ENCODE measurements at regions not wholly inside any gene's neighbourhood (a gene's known extent, or its start where the extent isn't known, plus 50 kb on each side); places are given as distances from the start of the nearest gene placed in this dataset.

GRCh38 chr12:131457331-131458047, 253.4 kb upstream of the SFSWAP start:
- no peaks in the 10 kb centered on the region for H3K36me3 ChIP-seq
- no peaks in the 10 kb centered on the region for H3K4me1 ChIP-seq
- peaks cover 0 to 55% (median 5%) of the 10 kb centered on the region in 9 donors for H3K27me3 ChIP-seq
- intact Hi-C loops (cut with DNase I): loop anchor here in 7 of 10 donors (5.0 to 10.0 kb wide), 3 partner anchors 353 to 543 kb away; no protein-coding TSS in a partner anchor
- no peak overlapping the region for H3K4me3 ChIP-seq
- WGBS, 4 donors: 86 to 92% (median 88%) methylated on average over 14 to 19 of the region's 19 CpGs
- no peak overlapping the region for H3K27ac ChIP-seq
- no peak for ATAC-seq
- no peak for DNase-seq
- no peak for TF ChIP-seq POLR2A (IDR thresholded peaks at IDR 0.05)
- TF ChIP-seq CTCF (IDR thresholded peaks at IDR 0.05): no peak
- H3K9me3 ChIP-seq: no peaks in the 10 kb centered on the region

GRCh38 chr12:131458048-131458374, 252.9 kb upstream of the SFSWAP start:
- no peaks in the 10 kb centered on the region for H3K9me3 ChIP-seq
- peaks cover 0 to 55% (median 5%) of the 10 kb centered on the region in 9 donors for H3K27me3 ChIP-seq
- no peak overlapping the region for H3K27ac ChIP-seq
- no peak overlapping the region for H3K4me3 ChIP-seq
- DNase-seq (no peak), ATAC-seq (no peak)
- no peaks in the 10 kb centered on the region for H3K36me3 ChIP-seq
- H3K4me1 ChIP-seq: no peaks in the 10 kb centered on the region
- WGBS, 4 donors: 82% methylated on average over 9 of the region's 9 CpGs
- intact Hi-C loops (cut with DNase I): loop anchor here in 7 of 10 donors (5.0 to 10.0 kb wide), 3 partner anchors 353 to 543 kb away; no protein-coding TSS in a partner anchor
- TF ChIP-seq POLR2A (IDR thresholded peaks at IDR 0.05): no peak
- no peak for TF ChIP-seq CTCF (IDR thresholded peaks at IDR 0.05)

DNA sequence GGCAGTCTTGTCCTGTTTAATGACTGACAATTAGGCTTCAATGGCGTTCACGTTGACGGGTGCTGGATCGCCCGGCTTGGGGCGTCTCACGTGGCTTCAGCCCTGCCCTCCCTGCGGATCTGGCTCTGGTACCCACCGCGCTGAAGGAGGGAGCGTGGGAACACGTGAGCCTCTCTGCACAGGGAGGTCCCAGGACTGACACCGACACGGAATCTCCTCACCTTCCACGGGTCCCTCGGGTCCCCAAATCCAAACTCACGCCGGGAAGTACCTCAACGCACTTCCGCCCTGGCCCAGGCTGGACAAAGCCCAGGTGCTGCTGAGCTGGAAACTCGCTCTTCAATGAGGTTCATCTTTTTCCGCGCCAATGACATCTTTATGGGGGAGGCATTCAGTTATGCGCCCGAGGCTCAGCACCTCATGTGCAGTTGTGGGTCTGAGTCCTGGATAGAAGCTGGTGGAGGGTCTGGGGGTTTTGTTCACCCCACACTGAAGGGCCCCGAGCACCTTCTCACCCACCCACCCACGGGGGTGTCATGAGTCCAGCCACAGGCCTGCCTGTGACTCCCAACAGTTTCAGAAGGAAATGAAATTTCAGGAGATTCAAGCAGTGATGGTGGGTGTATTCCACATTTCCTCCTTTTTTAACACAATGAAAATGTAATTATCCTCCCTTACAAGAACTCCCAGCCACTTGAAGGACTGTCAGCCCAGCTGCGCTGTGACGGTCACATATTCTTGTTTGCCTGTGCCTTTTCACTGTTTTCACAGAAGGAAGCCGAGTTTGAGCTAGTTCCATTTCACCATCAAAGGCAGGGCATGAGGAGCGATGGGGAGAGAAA, 251.7 kb upstream of the SFSWAP start:
- no peaks in the 10 kb centered on the region for H3K36me3 ChIP-seq
- ATAC-seq: no peak
- no peaks in the 10 kb centered on the region for H3K9me3 ChIP-seq
- DNase-seq: no peak
- WGBS, 4 donors: 80 to 86% (median 81%) methylated on average over 31 of the region's 31 CpGs
- no peaks in the 10 kb centered on the region for H3K4me1 ChIP-seq
- H3K27me3 ChIP-seq: peaks cover 0 to 55% (median 5%) of the 10 kb centered on the region in 9 donors
- intact Hi-C loops (cut with DNase I): loop anchor here in 7 of 10 donors (5.0 to 10.0 kb wide), 3 partner anchors 354 to 544 kb away; no protein-coding TSS in a partner anchor
- H3K4me3 ChIP-seq: no peak overlapping the region
- no peak for TF ChIP-seq CTCF (IDR thresholded peaks at IDR 0.05)
- H3K27ac ChIP-seq: no peak overlapping the region

- intact Hi-C loops (cut with DNase I): loop anchor here in 7 of 10 donors (5.0 to 10.0 kb wide), 3 partner anchors 355 to 545 kb away; no protein-coding TSS in a partner anchor
- Histone ChIP-seq H3K27ac (no peak overlapping the region), H3K4me1 (no peaks in the 10 kb centered on the region), H3K9me3 (no peaks in the 10 kb centered on the region), H3K27me3 (peaks cover 0 to 55% (median 5%) of the 10 kb centered on the region in 9 donors), H3K36me3 (no peaks in the 10 kb centered on the region), H3K4me3 (no peak overlapping the region)
- DNase-seq (no peak), ATAC-seq (no peak)
- TF ChIP-seq POLR2A (IDR thresholded peaks at IDR 0.05): no peak
- no peak for TF ChIP-seq CTCF (IDR thresholded peaks at IDR 0.05)
- 62 to 74% (median 66%) methylated on average over 21 of the region's 21 CpGs for WGBS, 4 donors
Observed at GRCh38 chr12:131459773-131460365, 251.0 kb upstream of the SFSWAP start.
